GM21367 (cell line): ENCODE measurements at regions not wholly inside any gene's neighbourhood (a gene's known extent, or its start where the extent isn't known, plus 50 kb on each side); places are given as distances from the start of the nearest gene placed in this dataset.
A peak's percentile ranks its signal among the peaks of the same experiment; 100 is the strongest.
"Not testable (repeated sequence)": the region's sequence is repeated elsewhere in the genome, so short reads cannot be mapped to it uniquely, and the experiment has no call there.

Experiments used
- ATAC-seq: cut with Tn5 transposase; IDR thresholded peaks from one replicate; pipeline ENCODE4 v1.9.1; 2021; ENCODE audit not compliant: unreplicated experiment

- no peak for ATAC-seq
These were observed 113.2 kb upstream of the SATB2 start for GRCh38 chr2:199570934-199571333.

GRCh38 chr2:199569336-199569735 is 111.6 kb upstream of the SATB2 start:
- no peak for ATAC-seq

- ATAC-seq = no peak
These were observed 100.4 kb upstream of the SATB2 start for GRCh38 chr2:199558156-199558555.

GRCh38 chr2:199556527-199557285 is 99.0 kb upstream of the SATB2 start:
- no peak for ATAC-seq

GRCh38 chr2:199554026-199554425 is 96.3 kb upstream of the SATB2 start:
- ATAC-seq = no peak

- no peak for ATAC-seq
These were observed 94.4 kb upstream of the SATB2 start for GRCh38 chr2:199552141-199552540.

GRCh38 chr2:199543606-199544172 is 86.0 kb upstream of the SATB2 start:
- ATAC-seq = no peak

- ATAC-seq = no peak
These were observed 77.9 kb upstream of the SATB2 start for GRCh38 chr2:199535445-199536177.

GRCh38 chr2:199533873-199534272 is 76.1 kb upstream of the SATB2 start:
- not testable (repeated sequence) for ATAC-seq

GRCh38 chr2:199527071-199527470 is 69.3 kb upstream of the SATB2 start:
- ATAC-seq = no peak

- ATAC-seq = no peak
These were observed 67.2 kb upstream of the SATB2 start for GRCh38 chr2:199524689-199525574.

- ATAC-seq = peak; percentile 70
These were observed 51.7 kb upstream of the SATB2 start for GRCh38 chr2:199509403-199509802.
